Gastroesophageal sphincter (tissue), 4 donors: ENCODE measurements at regions not wholly inside any gene's neighbourhood (a gene's known extent, or its start where the extent isn't known, plus 50 kb on each side); places are given as distances from the start of the nearest gene placed in this dataset.

Source experiments
- ATAC-seq: fragments of 150-250 bp; one replicate; pipeline ENCODE4 v1.9.1; 2016; ENCODE audit warnings: mild to moderate bottlenecking, moderate library complexity
- H3K27ac ChIP-seq, 4 donors: fragments of 200-600 bp; sonication (generic) in 3 of 4; 1 replicate in 3 of 4; 2 replicates in 1 of 4; pipeline ENCODE4 v1.5.1; 2016 to 2019
- H3K27me3 ChIP-seq: fragments of 200-600 bp; sonication (generic); one replicate; pipeline ENCODE4 v1.5.1; 2019
- H3K36me3 ChIP-seq, 2 donors: fragments of 200-600 bp; sonication (generic); one replicate each; pipeline ENCODE4 v1.5.1; 2019; ENCODE audit warnings: control low read depth in 1 of 2
- H3K4me1 ChIP-seq, 3 donors: fragments of 200-600 bp; sonication (generic); 1 replicate in 2 of 3; 2 replicates in 1 of 3; pipeline ENCODE4 v1.5.1; 2016 to 2019; ENCODE audit warnings: control low read depth in 2 of 3
- H3K4me3 ChIP-seq, 2 donors: fragments of 200-600 bp; sonication (generic); one replicate each; pipeline ENCODE4 v1.5.1; 2019; ENCODE audit warnings: mild to moderate bottlenecking in 1 of 2, moderate library complexity in 1 of 2
- H3K9me3 ChIP-seq, 3 donors: fragments of 200-600 bp; sonication (generic); one replicate each; pipeline ENCODE4 v1.5.1; 2017 to 2019; ENCODE audit warnings: control low read depth in 2 of 3
- CTCF ChIP-seq, 4 experiments: fragments of 200-600 bp in 2 of 4; fragments of 450-650 bp in 2 of 4; sonication (generic) in 1 of 4; IDR thresholded peaks; one replicate each; pipeline ENCODE4 v1.5.1; 2017 to 2019; ENCODE audit warnings: antibody characterized with exemption in 4 of 4, mild to moderate bottlenecking in 2 of 4, moderate library complexity in 2 of 4
- EP300 ChIP-seq: sonication (generic); formaldehyde crosslinking; IDR thresholded peaks from one replicate; pipeline ENCODE4 v1.6.1; 2017; ENCODE audit warnings: antibody characterized with exemption, mild to moderate bottlenecking
- POLR2A ChIP-seq, 2 donors: fragments of 450-650 bp; IDR thresholded peaks; one replicate each; pipeline ENCODE4 v1.6.1; 2017; ENCODE audit warnings: antibody characterized with exemption in 2 of 2, mild to moderate bottlenecking in 2 of 2, moderate library complexity in 1 of 2
- POLR2AphosphoS5 ChIP-seq: sonication (generic); formaldehyde crosslinking; IDR thresholded peaks from one replicate; pipeline ENCODE4 v1.6.1; 2017; ENCODE audit warnings: antibody characterized with exemption
- WGBS, 2 donors: methylation state at CpG; one replicate each; pipeline ENCODE4 v1.1.5; 2018; ENCODE audit warnings: low coverage in 1 of 2; 5-methylcytosine and 5-hydroxymethylcytosine counted together

DNA sequence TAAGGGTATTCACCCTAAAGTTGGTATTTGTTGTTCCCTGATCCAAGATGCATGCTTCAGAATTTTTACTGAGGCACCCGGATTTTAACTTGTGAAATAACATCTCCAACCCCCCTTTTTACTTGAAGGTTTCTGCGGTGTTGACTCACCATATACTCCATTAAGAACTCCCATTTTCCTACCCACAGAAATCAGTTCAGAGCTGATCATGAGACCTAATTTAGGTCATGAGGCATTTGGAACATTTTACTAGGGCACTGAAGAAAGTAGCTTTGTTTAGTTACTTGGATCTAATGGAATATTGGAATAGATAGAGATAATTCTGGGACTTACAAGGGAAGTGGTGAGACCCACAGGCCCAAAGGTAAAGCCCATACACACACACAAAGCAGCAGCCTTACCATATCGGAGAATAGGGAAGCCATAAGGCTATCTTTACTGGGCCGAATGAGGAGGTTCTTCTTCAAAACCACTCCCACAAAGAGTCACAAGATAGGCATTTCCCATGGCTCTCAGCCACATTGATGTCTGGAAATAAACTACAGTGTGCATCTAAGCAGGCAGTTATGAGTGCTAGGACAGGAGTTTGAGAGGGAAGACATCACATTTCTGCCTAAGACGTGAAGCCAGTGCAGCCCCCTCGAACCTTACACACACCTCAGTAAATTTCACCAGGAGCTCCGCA lies 681.0 kb upstream of the LRRTM4 start:
- no peak overlapping the region for H3K4me3 ChIP-seq
- ATAC-seq = no peak
- H3K36me3 ChIP-seq = no peaks in the 10 kb centered on the region
- H3K27ac ChIP-seq = no peak overlapping the region
- no peaks in the 10 kb centered on the region for H3K4me1 ChIP-seq
- H3K27me3 ChIP-seq = no peaks in the 10 kb centered on the region
- 81 to 88% methylated on average over 4 of the region's 7 CpGs for WGBS, 2 donors
- no peaks in the 10 kb centered on the region for H3K9me3 ChIP-seq
- TF ChIP-seq POLR2A (IDR thresholded peaks at IDR 0.05) (no peak), CTCF (IDR thresholded peaks at IDR 0.05) (no peak), EP300 (no peak), POLR2AphosphoS5 (no peak)

DNA sequence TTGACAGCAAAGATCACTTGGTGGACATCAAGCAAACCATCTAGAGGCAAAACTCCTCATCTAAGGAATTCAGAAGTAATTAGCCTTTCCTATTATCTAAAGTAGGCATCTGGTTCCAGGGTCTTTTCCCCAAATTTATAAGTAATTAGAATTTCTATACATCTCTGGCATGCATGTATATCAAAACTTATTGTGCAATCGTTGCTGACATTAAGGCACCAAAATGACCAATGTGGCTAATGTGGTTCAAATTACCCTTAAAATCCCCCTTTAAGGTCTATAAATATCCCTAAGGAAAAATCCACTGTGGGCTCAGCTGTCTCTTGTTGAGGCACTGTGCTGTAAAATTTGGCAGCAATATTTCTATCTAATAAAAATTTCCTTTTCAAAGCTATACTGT lies 695.9 kb upstream of the LRRTM4 start:
- Histone ChIP-seq H3K9me3 (no peaks in the 10 kb centered on the region), H3K36me3 (no peaks in the 10 kb centered on the region), H3K27me3 (no peaks in the 10 kb centered on the region), H3K27ac (no peak overlapping the region), H3K4me3 (no peak overlapping the region), H3K4me1 (no peaks in the 10 kb centered on the region)
- ATAC-seq = no peak
- 80 to 83% methylated on average over 1 of the region's 1 CpG for WGBS, 2 donors
- no peak for TF ChIP-seq POLR2AphosphoS5
- no peak for TF ChIP-seq CTCF (IDR thresholded peaks at IDR 0.05)
- TF ChIP-seq EP300 = no peak
- no peak for TF ChIP-seq POLR2A (IDR thresholded peaks at IDR 0.05)

DNA sequence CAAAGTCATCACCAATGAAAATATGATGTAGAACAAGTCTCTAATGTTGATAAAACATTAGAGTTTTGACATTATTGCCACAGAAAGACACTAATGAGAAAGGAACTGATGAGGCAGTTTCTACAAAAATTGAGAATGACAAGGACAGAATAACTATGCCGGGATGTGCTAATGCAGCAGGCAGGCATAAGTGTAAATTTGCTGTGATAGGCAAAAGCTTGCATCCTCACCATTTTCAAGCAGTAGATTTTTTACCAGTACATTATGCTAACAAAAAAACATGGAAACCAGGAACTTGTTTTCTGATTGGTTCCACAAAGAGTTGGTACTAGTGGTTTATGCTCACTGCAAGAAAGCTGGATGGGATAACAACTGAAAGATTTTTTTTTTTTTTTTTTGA lies 715.5 kb upstream of the LRRTM4 start:
- no peak overlapping the region for H3K4me3 ChIP-seq
- no peak for TF ChIP-seq POLR2AphosphoS5
- TF ChIP-seq POLR2A (IDR thresholded peaks at IDR 0.05) = no peak
- no peak for TF ChIP-seq EP300
- no peak for TF ChIP-seq CTCF (IDR thresholded peaks at IDR 0.05)
- H3K36me3 ChIP-seq = no peaks in the 10 kb centered on the region
- no peaks in the 10 kb centered on the region for H3K4me1 ChIP-seq
- no peaks in the 10 kb centered on the region for H3K27me3 ChIP-seq
- ATAC-seq = no peak
- H3K27ac ChIP-seq = no peak overlapping the region
- 100% methylated on average over 1 of the region's 1 CpG for WGBS, 2 donors
- H3K9me3 ChIP-seq = no peaks in the 10 kb centered on the region

- TF ChIP-seq CTCF (IDR thresholded peaks at IDR 0.05) = no peak
- TF ChIP-seq POLR2AphosphoS5 = no peak
- TF ChIP-seq EP300 = no peak
- TF ChIP-seq POLR2A (IDR thresholded peaks at IDR 0.05) = no peak
- Histone ChIP-seq H3K4me3 (no peak overlapping the region), H3K27ac (no peak overlapping the region), H3K27me3 (no peaks in the 10 kb centered on the region), H3K36me3 (no peaks in the 10 kb centered on the region), H3K4me1 (no peaks in the 10 kb centered on the region), H3K9me3 (peaks cover 0 to 19% (median 0%) of the 10 kb centered on the region in 3 donors)
- 53 to 67% methylated on average over 4 of the region's 4 CpGs for WGBS, 2 donors
- ATAC-seq = no peak
Measured at GRCh38 chr2:78245394-78246135, 723.4 kb upstream of the LRRTM4 start.

DNA sequence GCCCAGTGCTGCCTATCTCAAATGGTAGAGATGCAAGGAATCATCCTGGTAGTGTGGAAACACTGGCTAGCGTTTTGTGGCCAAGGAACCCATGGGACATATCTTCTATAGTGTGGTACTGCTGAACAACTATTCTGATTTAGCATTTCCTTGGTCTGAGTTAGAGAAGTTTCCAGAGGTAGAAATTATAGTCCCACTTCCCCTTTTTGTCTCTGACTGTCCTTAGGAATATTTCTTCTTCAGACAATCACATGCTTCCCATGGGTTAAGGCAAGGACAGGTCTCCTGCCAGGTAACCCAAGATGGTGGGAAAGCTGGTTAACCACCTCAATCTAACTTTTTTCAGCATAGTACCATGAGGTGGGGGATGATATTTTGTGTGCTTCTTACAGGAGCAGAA lies 729.5 kb upstream of the LRRTM4 start:
- WGBS, 2 donors = 80 to 100% methylated on average over 1 of the region's 1 CpG
- H3K36me3 ChIP-seq = no peaks in the 10 kb centered on the region
- H3K4me3 ChIP-seq = no peak overlapping the region
- peaks cover 0 to 13% (median 0%) of the 10 kb centered on the region in 3 donors for H3K9me3 ChIP-seq
- no peak for TF ChIP-seq POLR2A (IDR thresholded peaks at IDR 0.05)
- TF ChIP-seq EP300 = no peak
- no peak for TF ChIP-seq CTCF (IDR thresholded peaks at IDR 0.05)
- no peak for TF ChIP-seq POLR2AphosphoS5
- no peak for ATAC-seq
- no peaks in the 10 kb centered on the region for H3K4me1 ChIP-seq
- no peaks in the 10 kb centered on the region for H3K27me3 ChIP-seq
- H3K27ac ChIP-seq = no peak overlapping the region
